ENCODE measurements at regions not wholly inside any gene's neighbourhood (a gene's known extent, or its start where the extent isn't known, plus 50 kb on each side); places are given as distances from the start of the nearest gene placed in this dataset.

DNA sequence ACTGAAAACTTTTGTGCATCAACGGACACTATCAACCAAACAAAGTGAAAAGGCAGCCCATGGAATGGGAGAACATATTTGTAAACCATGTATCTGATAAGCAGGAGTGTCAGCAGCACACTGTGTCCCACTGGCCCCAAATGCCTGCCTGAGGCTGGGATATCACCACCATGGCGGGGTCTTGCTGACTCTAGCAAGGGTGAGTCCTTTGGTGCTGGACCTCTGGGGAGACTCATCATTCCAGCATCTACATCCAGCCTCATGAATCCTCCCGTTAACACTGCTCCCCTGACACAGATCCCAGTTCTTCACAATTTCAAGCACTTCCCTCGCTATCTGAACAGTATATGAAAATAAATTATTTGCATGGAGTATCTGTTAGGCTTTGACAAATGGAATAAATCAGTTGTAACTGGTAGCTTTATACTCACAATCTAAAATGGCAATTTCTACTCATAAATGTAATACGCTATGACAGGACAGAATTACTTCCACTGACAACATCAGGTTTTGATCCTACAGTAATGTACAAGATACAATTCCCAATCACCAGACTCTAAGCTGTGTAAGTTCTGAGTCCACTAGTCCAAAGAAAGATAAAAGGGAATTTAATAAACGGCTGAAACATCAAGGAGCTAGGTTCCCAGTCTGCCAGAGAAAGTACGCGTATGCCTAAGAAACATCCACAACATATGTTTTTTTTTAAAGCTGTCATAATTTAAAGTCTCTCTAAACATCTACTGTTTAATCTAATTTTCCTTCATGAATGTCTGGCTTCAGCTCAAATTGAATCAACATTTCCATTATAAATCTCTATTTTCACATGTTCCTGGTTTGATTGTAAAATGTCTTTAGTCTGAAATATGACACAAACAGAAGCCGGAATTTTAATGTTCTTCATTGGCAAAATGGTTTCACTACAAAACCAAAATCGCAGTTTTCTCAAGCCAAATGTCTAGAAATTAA lies 95.1 kb downstream of the SIPA1L2 start:
- peak; percentile 59 for TF ChIP-seq TCF12 (IDR thresholded peaks at IDR 0.05)
- no peak for TF ChIP-seq REST (IDR thresholded peaks at IDR 0.05; ENCODE audit: low read depth, low read length)
- no peak for TF ChIP-seq YY1 (IDR thresholded peaks at IDR 0.05; ENCODE audit: low read depth)
- TF ChIP-seq RCOR1 (IDR thresholded peaks at IDR 0.05; ENCODE audit: low read length): peak; percentile 97
- no peak for TF ChIP-seq CTCF (IDR thresholded peaks at IDR 0.05)
- peak; percentile 52; the same call in 1 of the 2 replicates for TF ChIP-seq GATA2 (CRISPR knock-in tag; IDR thresholded peaks at IDR 0.05)
- TF ChIP-seq POLR2AphosphoS5 (IDR thresholded peaks at IDR 0.05; ENCODE audit: low read depth, low read length): 0 out of 2 replicates have a peak, but pooled peaks have one; percentile 32
- TF ChIP-seq MXI1 (IDR thresholded peaks at IDR 0.05; ENCODE audit: low read depth, low read length): peak; percentile 47; the same call in 1 of the 2 replicates
- TF ChIP-seq RFX5 (IDR thresholded peaks at IDR 0.05; ENCODE audit: low read length): no peak
- no peak for TF ChIP-seq IRF3 (IDR thresholded peaks at IDR 0.05; ENCODE audit: low read depth, low read length)
- no peak for TF ChIP-seq NRF1 (IDR thresholded peaks at IDR 0.05; ENCODE audit: low read depth, low read length)

Data from SK-N-SH (cell line).